Neural progenitor cell (in vitro differentiated cells): ENCODE measurements at regions not wholly inside any gene's neighbourhood (a gene's known extent, or its start where the extent isn't known, plus 50 kb on each side); places are given as distances from the start of the nearest gene placed in this dataset.

ENCODE experiments used
- EZH2 ChIP-seq: fragments of 200-600 bp; sonication (generic); IDR thresholded peaks from 2 replicates; pipeline ENCODE4 v1.6.1; 2017; ENCODE audit warnings: antibody characterized with exemption, mild to moderate bottlenecking, moderate library complexity
- EZH2phosphoT487 ChIP-seq: fragments of 200-600 bp; sonication (generic); IDR thresholded peaks from 2 replicates; pipeline ENCODE4 v1.6.1; 2017; ENCODE audit warnings: antibody characterized with exemption
- TF ChIP-seq, protein P1 (sequence below): fragments of 200-600 bp; sonication (generic); IDR thresholded peaks from 2 replicates; pipeline ENCODE4 v1.5.1; 2017; ENCODE audit warnings: antibody characterized with exemption, mild to moderate bottlenecking

DNA sequence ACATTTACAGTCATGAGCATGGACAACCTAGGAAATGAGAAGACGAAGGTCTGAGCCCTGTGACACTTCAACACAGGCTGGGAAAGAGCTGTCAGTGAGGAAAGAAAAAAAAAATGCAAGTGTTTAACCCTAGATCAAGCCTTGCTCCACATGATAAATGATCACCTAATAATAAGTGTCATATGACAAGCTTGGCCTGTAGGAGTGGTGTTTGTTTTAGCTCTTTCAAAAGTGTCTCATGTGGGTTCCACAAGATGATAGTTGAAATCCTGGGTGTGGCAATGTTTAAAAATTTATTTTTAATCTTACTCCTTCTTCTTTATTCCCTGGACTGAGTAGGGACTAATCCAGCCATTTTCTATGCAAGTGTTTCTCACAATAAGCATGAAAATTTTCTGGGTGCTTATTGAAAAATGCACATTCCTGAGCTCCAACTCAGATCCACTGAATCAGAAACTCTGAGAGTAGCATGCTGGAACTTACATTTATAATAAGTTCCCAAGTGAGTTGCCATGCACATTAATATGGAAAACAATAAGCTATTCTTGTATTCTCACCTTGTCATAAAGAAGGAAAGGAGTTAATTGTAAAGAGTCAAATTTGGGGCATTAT is 138.3 kb downstream of the AREG start:
- TF ChIP-seq, protein P1, sequence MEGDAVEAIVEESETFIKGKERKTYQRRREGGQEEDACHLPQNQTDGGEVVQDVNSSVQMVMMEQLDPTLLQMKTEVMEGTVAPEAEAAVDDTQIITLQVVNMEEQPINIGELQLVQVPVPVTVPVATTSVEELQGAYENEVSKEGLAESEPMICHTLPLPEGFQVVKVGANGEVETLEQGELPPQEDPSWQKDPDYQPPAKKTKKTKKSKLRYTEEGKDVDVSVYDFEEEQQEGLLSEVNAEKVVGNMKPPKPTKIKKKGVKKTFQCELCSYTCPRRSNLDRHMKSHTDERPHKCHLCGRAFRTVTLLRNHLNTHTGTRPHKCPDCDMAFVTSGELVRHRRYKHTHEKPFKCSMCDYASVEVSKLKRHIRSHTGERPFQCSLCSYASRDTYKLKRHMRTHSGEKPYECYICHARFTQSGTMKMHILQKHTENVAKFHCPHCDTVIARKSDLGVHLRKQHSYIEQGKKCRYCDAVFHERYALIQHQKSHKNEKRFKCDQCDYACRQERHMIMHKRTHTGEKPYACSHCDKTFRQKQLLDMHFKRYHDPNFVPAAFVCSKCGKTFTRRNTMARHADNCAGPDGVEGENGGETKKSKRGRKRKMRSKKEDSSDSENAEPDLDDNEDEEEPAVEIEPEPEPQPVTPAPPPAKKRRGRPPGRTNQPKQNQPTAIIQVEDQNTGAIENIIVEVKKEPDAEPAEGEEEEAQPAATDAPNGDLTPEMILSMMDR: no peak
- TF ChIP-seq EZH2 (no peak), EZH2phosphoT487 (no peak)
